H1 (cell line): ENCODE measurements at regions not wholly inside any gene's neighbourhood (a gene's known extent, or its start where the extent isn't known, plus 50 kb on each side); places are given as distances from the start of the nearest gene placed in this dataset.

Source experiments
- CTCF ChIA-PET: fragments of 300-600 bp; sonication (Branson Sonifier 250); formaldehyde crosslinking; loops from one replicate; lab custom pipeline; 2021; ENCODE audit not compliant: partially characterized antibody; lab: Charles Lee
- POLR2A ChIA-PET: fragments of 300-600 bp; sonication (Branson Sonifier 250); formaldehyde crosslinking; loops from one replicate; lab custom pipeline; 2021; ENCODE audit warnings: inconsistent platforms; ENCODE audit not compliant: partially characterized antibody; lab: Charles Lee
- DNase-seq, 2 experiments: peaks; one replicate each; pipeline versions ENCODE4 v3.0.0 to v3.0.0-alpha.2; 2010 to 2022; ENCODE audit warnings: low spot score in 2 of 2, low read depth in 1 of 2, mixed read lengths in 1 of 2
- FAIRE-seq: peaks from 2 replicates; lab custom pipeline; 2011; peaks lifted over from hg19 to GRCh38; lab: Jason Lieb, UNC
- H2AFZ ChIP-seq: 2 replicates; pipeline ENCODE4 v1.8.1; 2012; ENCODE audit warnings: low read length, inconsistent platforms
- H2AK5ac ChIP-seq: 2 replicates; pipeline ENCODE4 v1.6.1; 2013; ENCODE audit warnings: low read depth, low read length
- H2BK120ac ChIP-seq: replicated peaks from 2 replicates; pipeline ENCODE3; 2013; ENCODE audit warnings: low read depth, low read length, inconsistent platforms
- H2BK12ac ChIP-seq: 2 replicates; pipeline ENCODE4 v1.6.1; 2013; ENCODE audit warnings: low read depth, low read length
- H2BK15ac ChIP-seq: 2 replicates; pipeline ENCODE4 v1.6.1; 2013; ENCODE audit warnings: low read length
- H2BK20ac ChIP-seq: 2 replicates; pipeline ENCODE4 v1.6.1; 2013; ENCODE audit warnings: low read length
- H2BK5ac ChIP-seq: 2 replicates; pipeline ENCODE4 v1.6.1; 2013; ENCODE audit warnings: low read depth, low read length
- H3K14ac ChIP-seq: 2 replicates; pipeline ENCODE4 v1.6.1; 2013; ENCODE audit warnings: inconsistent platforms; ENCODE audit not compliant: insufficient read length
- H3K18ac ChIP-seq: 2 replicates; pipeline ENCODE4 v1.6.1; 2013; ENCODE audit warnings: low read length; ENCODE audit errors: extremely low read depth
- H3K23ac ChIP-seq: 2 replicates; pipeline ENCODE4 v1.6.1; 2013; ENCODE audit warnings: inconsistent platforms; ENCODE audit not compliant: insufficient read length
- H3K23me2 ChIP-seq: 2 replicates; pipeline ENCODE4 v1.6.1; 2013; ENCODE audit warnings: low read depth, low read length
- H3K27ac ChIP-seq: 2 replicates; pipeline ENCODE4 v1.6.1; 2011; ENCODE audit warnings: low read depth, low read length, inconsistent platforms
- H3K27me3 ChIP-seq, 4 experiments: replicated peaks in 1 of 4; 1 replicate in 1 of 4; 2 replicates in 3 of 4; pipeline versions ENCODE4 v1.6.1 to v1.8.1; 2011 to 2013; ENCODE audit warnings: low read length in 3 of 4, mild to moderate bottlenecking in 3 of 4, inconsistent platforms in 2 of 4, mixed read lengths in 2 of 4, moderate library complexity in 1 of 4; ENCODE audit not compliant: control insufficient read depth in 3 of 4, insufficient read depth in 3 of 4; ENCODE audit errors: extremely low read depth in 1 of 4
- H3K36me3 ChIP-seq, 4 experiments: 2 replicates each; pipeline versions ENCODE4 v1.6.1 to v1.8.1; 2011 to 2013; ENCODE audit warnings: mild to moderate bottlenecking in 4 of 4, low read length in 3 of 4, moderate library complexity in 2 of 4, control low read depth in 1 of 4, inconsistent platforms in 1 of 4; ENCODE audit not compliant: insufficient read depth in 4 of 4, control insufficient read depth in 2 of 4
- H3K4ac ChIP-seq: replicated peaks from 2 replicates; pipeline ENCODE3; 2013; ENCODE audit warnings: low read length, low read depth, mixed read lengths, inconsistent platforms; ENCODE audit not compliant: insufficient read length
- H3K4me1 ChIP-seq, 4 experiments: replicated peaks in 1 of 4; 1 replicate in 1 of 4; 2 replicates in 3 of 4; pipeline versions ENCODE4 v1.6.1 to v1.8.1; 2011 to 2013; ENCODE audit warnings: low read length in 3 of 4, inconsistent platforms in 2 of 4, mixed read lengths in 1 of 4; ENCODE audit not compliant: insufficient read depth in 4 of 4, control insufficient read depth in 3 of 4
- H3K4me2 ChIP-seq, 2 experiments: 2 replicates each; pipeline versions ENCODE4 v1.6.1 to v1.8.1; 2011 to 2013; ENCODE audit warnings: low read depth in 2 of 2, low read length in 2 of 2, control low read depth in 1 of 2, inconsistent platforms in 1 of 2, mild to moderate bottlenecking in 1 of 2; ENCODE audit not compliant: insufficient read depth in 1 of 2
- H3K4me3 ChIP-seq, 4 experiments: fragments of 200-600, 300-600 bp in 1 of 4; sonication (generic), shearing (Covaris generic), sonication (Bioruptor Twin) in 1 of 4; 2 replicates each; pipeline versions ENCODE4 v1.5.1 to v1.8.1; 2011 to 2016; ENCODE audit warnings: low read length in 4 of 4, low read depth in 3 of 4, control low read depth in 2 of 4, inconsistent platforms in 2 of 4, mild to moderate bottlenecking in 2 of 4, mixed read lengths in 1 of 4, moderate library complexity in 1 of 4; ENCODE audit not compliant: insufficient read depth in 2 of 4; ENCODE audit errors: extremely low read depth in 1 of 4
- H3K56ac ChIP-seq: replicated peaks from 2 replicates; pipeline ENCODE3; 2013; ENCODE audit warnings: low read depth, mild to moderate bottlenecking, mixed read lengths, low read length, inconsistent platforms; ENCODE audit not compliant: insufficient read length
- H3K79me1 ChIP-seq: 2 replicates; pipeline ENCODE4 v1.6.1; 2013; ENCODE audit warnings: low read depth, low read length, control low read depth
- H3K79me2 ChIP-seq, 2 experiments: 2 replicates each; pipeline versions ENCODE4 v1.6.1 to v1.8.1; 2012 to 2013; ENCODE audit warnings: low read length in 2 of 2, mild to moderate bottlenecking in 2 of 2, inconsistent platforms in 1 of 2; ENCODE audit not compliant: insufficient read depth in 2 of 2, control insufficient read depth in 1 of 2
- H3K9ac ChIP-seq, 4 experiments: replicated peaks in 1 of 4; 1 replicate in 1 of 4; 2 replicates in 3 of 4; pipeline versions ENCODE4 v1.6.1 to v1.8.1; 2011 to 2013; ENCODE audit warnings: low read depth in 3 of 4, low read length in 3 of 4, control low read depth in 2 of 4, mild to moderate bottlenecking in 2 of 4, moderate library complexity in 2 of 4, inconsistent platforms in 1 of 4; ENCODE audit errors: extremely low read depth in 1 of 4
- H3K9me3 ChIP-seq, 2 experiments: 2 replicates each; pipeline versions ENCODE4 v1.6.1 to v1.8.1; 2012 to 2013; ENCODE audit warnings: mild to moderate bottlenecking in 2 of 2, moderate library complexity in 2 of 2, control low read depth in 1 of 2, inconsistent platforms in 1 of 2, low read depth in 1 of 2, low read length in 1 of 2, mixed read lengths in 1 of 2; ENCODE audit not compliant: insufficient read depth in 2 of 2
- H4K20me1 ChIP-seq, 2 experiments: replicated peaks in 1 of 2; 2 replicates each; pipeline versions ENCODE3 to v1.8.1; 2011 to 2013; ENCODE audit warnings: inconsistent platforms in 2 of 2, low read length in 2 of 2, mild to moderate bottlenecking in 1 of 2; ENCODE audit not compliant: insufficient read depth in 2 of 2, control insufficient read depth in 1 of 2
- H4K5ac ChIP-seq: 2 replicates; pipeline ENCODE4 v1.6.1; 2013; ENCODE audit warnings: low read length, low read depth, mixed read lengths, inconsistent platforms; ENCODE audit not compliant: insufficient read length
- H4K8ac ChIP-seq: 2 replicates; pipeline ENCODE4 v1.8.0; 2013; ENCODE audit warnings: mild to moderate bottlenecking, moderate library complexity, low read length, inconsistent platforms; ENCODE audit not compliant: insufficient read depth; ENCODE audit errors: extremely low read depth
- H4K91ac ChIP-seq: replicated peaks from 2 replicates; pipeline ENCODE3; 2013; ENCODE audit warnings: low read length, mixed read lengths, inconsistent platforms; ENCODE audit not compliant: insufficient read length
- ATF2 ChIP-seq: IDR thresholded peaks from 2 replicates; pipeline ENCODE4 v1.6.1; 2012; ENCODE audit warnings: low read length, inconsistent platforms
- CBX5 ChIP-seq: fragments of 300-800, 300-1000 bp; sonication (generic); IDR thresholded peaks from 2 replicates; pipeline ENCODE4 v1.7.1; 2016; ENCODE audit warnings: antibody characterized with exemption, low read length, low read depth
- CEBPB ChIP-seq: IDR thresholded peaks from 2 replicates; pipeline ENCODE4 v1.6.1; 2012; ENCODE audit warnings: low read depth, low read length
- CTBP2 ChIP-seq: IDR thresholded peaks from 2 replicates; pipeline ENCODE4 v1.7.0; 2011; ENCODE audit warnings: borderline replicate concordance, mild to moderate bottlenecking, moderate library complexity, mixed read lengths, low read length; ENCODE audit not compliant: insufficient read depth, insufficient read length
- EGR1 ChIP-seq: IDR thresholded peaks from 2 replicates; pipeline ENCODE4 v1.6.1; 2011; ENCODE audit warnings: low read depth, low read length, borderline replicate concordance
- FOSL1 ChIP-seq: IDR thresholded peaks from 2 replicates; pipeline ENCODE4 v1.6.1; 2011; ENCODE audit warnings: mild to moderate bottlenecking, low read depth, low read length, moderate library complexity; ENCODE audit not compliant: insufficient read depth
- GABPA ChIP-seq: IDR thresholded peaks from 2 replicates; pipeline ENCODE4 v1.6.1; 2011; ENCODE audit warnings: mild to moderate bottlenecking, low read length, moderate library complexity, borderline replicate concordance; ENCODE audit not compliant: insufficient read depth
- JUND ChIP-seq: IDR thresholded peaks from 2 replicates; pipeline ENCODE4 v1.6.1; 2011; ENCODE audit warnings: mild to moderate bottlenecking, improper control_type of control experiment, low read length
- KDM1A ChIP-seq: fragments of 200-600, 300-600 bp; sonication (generic); IDR thresholded peaks from 2 replicates; pipeline ENCODE4 v1.7.1; 2016; ENCODE audit warnings: mild to moderate bottlenecking, low read length, borderline replicate concordance
- POU5F1 ChIP-seq: IDR thresholded peaks from 2 replicates; pipeline ENCODE4 v1.6.1; 2011; ENCODE audit warnings: low read depth, mild to moderate bottlenecking, low read length, moderate library complexity
- SAP30 ChIP-seq: fragments of 300-600 bp; sonication (generic); IDR thresholded peaks from 2 replicates; pipeline ENCODE4 v1.7.1; 2012; ENCODE audit warnings: low read length, moderate library complexity, mild to moderate bottlenecking, inconsistent platforms; ENCODE audit not compliant: insufficient read depth, insufficient replicate concordance
- TCF12 ChIP-seq: IDR thresholded peaks from 2 replicates; pipeline ENCODE4 v1.6.1; 2011; ENCODE audit warnings: low read depth, mild to moderate bottlenecking, low read length
- YY1 ChIP-seq: IDR thresholded peaks from 2 replicates; pipeline ENCODE4 v1.6.1; 2011; ENCODE audit warnings: low read depth, mild to moderate bottlenecking, low read length
- WGBS, 2 experiments: shearing (Covaris generic) in 1 of 2; methylation state at CpG; one replicate each; pipeline versions ENCODE4 v1.1.6 to v1.1.7; 2013 to 2015; ENCODE audit warnings: low lambda C conversion rate in 2 of 2, mixed read lengths in 2 of 2, inconsistent platforms in 1 of 2, low coverage in 1 of 2, missing lambda C conversion rate in 1 of 2; ENCODE audit not compliant: insufficient replicate concordance in 2 of 2, insufficient coverage in 1 of 2, insufficient read length in 1 of 2; ENCODE audit errors: extremely low coverage in 1 of 2, missing lambda C conversion rate in 1 of 2; 5-methylcytosine and 5-hydroxymethylcytosine counted together

GRCh38 chr2:18993756-18994338 is 364.6 kb downstream of the OSR1 start:
- H4K20me1 ChIP-seq: no peaks in the 10 kb centered on the region
- WGBS, 2 experiments: 84% methylated on average over 3 of the region's 3 CpGs; no CpG with 5 or more reads in 1 of the 2 experiments
- H3K9me3 ChIP-seq: no peaks in the 10 kb centered on the region
- DNase-seq: no peak
- no peak overlapping the region for H3K23ac ChIP-seq
- H2BK20ac ChIP-seq: no peak overlapping the region
- H3K4me3 ChIP-seq: no peak overlapping the region
- H3K18ac ChIP-seq: no peak overlapping the region
- H3K4me1 ChIP-seq: peaks cover 0 to 4% (median under 1%) of the 10 kb centered on the region in 4 experiments; a peak in 2 of 7 replicates
- no peak overlapping the region for H2BK5ac ChIP-seq
- no peaks in the 10 kb centered on the region for H3K23me2 ChIP-seq
- H2BK15ac ChIP-seq: no peak overlapping the region
- H4K91ac ChIP-seq: no peak overlapping the region
- no peak overlapping the region for H3K4me2 ChIP-seq
- no peaks in the 10 kb centered on the region for H3K36me3 ChIP-seq
- no peaks in the 10 kb centered on the region for H3K79me2 ChIP-seq
- H3K14ac ChIP-seq: no peak overlapping the region
- no peak overlapping the region for H2AK5ac ChIP-seq
- H3K27ac ChIP-seq: no peak overlapping the region
- H2AFZ ChIP-seq: no peak overlapping the region
- H3K9ac ChIP-seq: no peak overlapping the region
- H3K56ac ChIP-seq: no peak overlapping the region
- no peak overlapping the region for H2BK120ac ChIP-seq
- no peak overlapping the region for H3K4ac ChIP-seq
- no peak overlapping the region for H2BK12ac ChIP-seq
- H4K5ac ChIP-seq: no peak overlapping the region
- H3K27me3 ChIP-seq: no peaks in the 10 kb centered on the region
- H3K79me1 ChIP-seq: no peaks in the 10 kb centered on the region
- POLR2A ChIA-PET: no interaction called here
- H4K8ac ChIP-seq: no peak overlapping the region
- CTCF ChIA-PET: no interaction called here
- no peak for FAIRE-seq
- TF ChIP-seq FOSL1: no peak
- no peak for TF ChIP-seq SAP30
- no peak for TF ChIP-seq POU5F1
- TF ChIP-seq CBX5: no peak
- TF ChIP-seq CTBP2: no peak
- no peak for TF ChIP-seq JUND
- TF ChIP-seq ATF2: no peak
- TF ChIP-seq CEBPB: no peak
- TF ChIP-seq YY1: no peak
- TF ChIP-seq KDM1A: no peak
- no peak for TF ChIP-seq TCF12
- TF ChIP-seq GABPA: no peak
- TF ChIP-seq EGR1: no peak
